GM19328 (cell line): ENCODE measurements at regions not wholly inside any gene's neighbourhood (a gene's known extent, or its start where the extent isn't known, plus 50 kb on each side); places are given as distances from the start of the nearest gene placed in this dataset.

Experiments
- ATAC-seq: cut with Tn5 transposase; IDR thresholded peaks from one replicate; pipeline ENCODE4 v1.9.1; 2021; ENCODE audit warnings: mild to moderate bottlenecking, moderate library complexity; ENCODE audit not compliant: unreplicated experiment

- ATAC-seq: no peak
Observed at GRCh38 chr3:159439346-159439745, 549.3 kb upstream of the IL12A start.

GRCh38 chr3:159441279-159441678 is 547.4 kb upstream of the IL12A start:
- ATAC-seq: no peak

GRCh38 chr3:159443266-159443665 is 545.4 kb upstream of the IL12A start:
- ATAC-seq: no peak

GRCh38 chr3:159447841-159448240 is 540.8 kb upstream of the IL12A start:
- ATAC-seq: no peak

GRCh38 chr3:159448902-159449301 is 539.7 kb upstream of the IL12A start:
- ATAC-seq: no peak

GRCh38 chr3:159451067-159451466 is 537.6 kb upstream of the IL12A start:
- ATAC-seq: no peak

- no peak for ATAC-seq
Observed at GRCh38 chr3:159451482-159451881, 537.2 kb upstream of the IL12A start.

- no peak for ATAC-seq
Observed at GRCh38 chr3:159453036-159453435, 535.6 kb upstream of the IL12A start.

- ATAC-seq: no peak
Observed at GRCh38 chr3:159453945-159454344, 534.7 kb upstream of the IL12A start.

GRCh38 chr3:159455741-159456181 is 532.9 kb upstream of the IL12A start:
- no peak for ATAC-seq

GRCh38 chr3:159458010-159458409 is 530.6 kb upstream of the IL12A start:
- ATAC-seq: no peak

GRCh38 chr3:159458982-159459381 is 529.7 kb upstream of the IL12A start:
- ATAC-seq: no peak

- ATAC-seq: no peak
Observed at GRCh38 chr3:159472611-159473010, 516.0 kb upstream of the IL12A start.

GRCh38 chr3:159473206-159473605 is 515.4 kb upstream of the IL12A start:
- no peak for ATAC-seq

- no peak for ATAC-seq
Observed at GRCh38 chr3:159480046-159480445, 508.6 kb upstream of the IL12A start.

- ATAC-seq: no peak
Observed at GRCh38 chr3:159482241-159482993, 506.2 kb upstream of the IL12A start.

- no peak for ATAC-seq
Observed at GRCh38 chr3:159482994-159483367, 505.7 kb upstream of the IL12A start.

- no peak for ATAC-seq
Observed at GRCh38 chr3:159486580-159486979, 502.1 kb upstream of the IL12A start.

- no peak for ATAC-seq
Observed at GRCh38 chr3:159487304-159487703, 501.3 kb upstream of the IL12A start.

- ATAC-seq: no peak
Observed at GRCh38 chr3:159488602-159489001, 500.0 kb upstream of the IL12A start.

- no peak for ATAC-seq
Observed at GRCh38 chr3:159497361-159497760, 491.3 kb upstream of the IL12A start.

GRCh38 chr3:159499031-159499793 is 489.4 kb upstream of the IL12A start:
- no peak for ATAC-seq
